GM18873 (cell line): ENCODE measurements at regions not wholly inside any gene's neighbourhood (a gene's known extent, or its start where the extent isn't known, plus 50 kb on each side); places are given as distances from the start of the nearest gene placed in this dataset.

Source experiments
- ATAC-seq: cut with Tn5 transposase; IDR thresholded peaks from one replicate; pipeline ENCODE4 v1.9.1; 2021; ENCODE audit warnings: mild to moderate bottlenecking, moderate library complexity, moderate number of reproducible peaks; ENCODE audit not compliant: unreplicated experiment, low FRiP score

DNA sequence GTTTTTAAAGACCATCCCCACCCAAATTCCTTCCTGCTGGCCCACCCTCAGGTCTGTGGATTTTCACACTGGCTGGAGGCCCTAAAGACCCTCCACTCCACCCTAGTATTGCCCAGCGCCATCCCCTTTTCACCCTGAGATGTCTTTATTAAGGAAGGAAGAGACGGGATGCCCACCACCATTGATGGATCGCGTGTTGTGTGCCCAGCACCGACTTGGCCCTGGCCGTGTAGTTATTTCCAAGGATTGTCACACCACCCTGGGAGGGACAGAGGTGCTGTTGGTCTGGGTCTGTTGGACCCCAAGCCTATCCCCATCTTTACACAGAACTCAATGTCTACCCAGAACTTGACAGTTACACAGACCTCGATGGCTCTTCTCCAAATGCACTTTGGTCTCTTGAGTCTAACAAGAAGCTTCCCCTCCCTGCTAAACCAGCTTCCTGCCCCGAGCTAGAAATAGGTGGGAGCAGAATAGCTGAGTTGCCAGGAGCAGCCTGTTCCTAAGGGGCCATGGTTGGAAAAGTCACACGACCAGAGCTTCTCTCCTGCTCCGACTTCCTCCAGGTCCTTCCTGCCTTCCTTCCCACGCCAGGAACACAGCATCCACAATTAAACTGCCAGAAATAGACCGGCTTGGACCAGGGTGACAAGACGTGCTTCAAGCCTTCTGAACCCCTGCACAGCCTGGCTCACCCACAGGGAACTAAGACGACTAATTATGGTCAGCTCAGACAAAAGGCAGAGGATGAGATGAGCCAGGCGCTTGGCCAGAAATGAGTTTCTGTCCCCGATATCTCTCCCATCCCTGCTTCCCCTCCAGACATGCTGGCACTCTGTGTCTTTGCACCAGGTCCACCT, 139.5 kb upstream of the CHST15 start:
- ATAC-seq, result no peak

DNA sequence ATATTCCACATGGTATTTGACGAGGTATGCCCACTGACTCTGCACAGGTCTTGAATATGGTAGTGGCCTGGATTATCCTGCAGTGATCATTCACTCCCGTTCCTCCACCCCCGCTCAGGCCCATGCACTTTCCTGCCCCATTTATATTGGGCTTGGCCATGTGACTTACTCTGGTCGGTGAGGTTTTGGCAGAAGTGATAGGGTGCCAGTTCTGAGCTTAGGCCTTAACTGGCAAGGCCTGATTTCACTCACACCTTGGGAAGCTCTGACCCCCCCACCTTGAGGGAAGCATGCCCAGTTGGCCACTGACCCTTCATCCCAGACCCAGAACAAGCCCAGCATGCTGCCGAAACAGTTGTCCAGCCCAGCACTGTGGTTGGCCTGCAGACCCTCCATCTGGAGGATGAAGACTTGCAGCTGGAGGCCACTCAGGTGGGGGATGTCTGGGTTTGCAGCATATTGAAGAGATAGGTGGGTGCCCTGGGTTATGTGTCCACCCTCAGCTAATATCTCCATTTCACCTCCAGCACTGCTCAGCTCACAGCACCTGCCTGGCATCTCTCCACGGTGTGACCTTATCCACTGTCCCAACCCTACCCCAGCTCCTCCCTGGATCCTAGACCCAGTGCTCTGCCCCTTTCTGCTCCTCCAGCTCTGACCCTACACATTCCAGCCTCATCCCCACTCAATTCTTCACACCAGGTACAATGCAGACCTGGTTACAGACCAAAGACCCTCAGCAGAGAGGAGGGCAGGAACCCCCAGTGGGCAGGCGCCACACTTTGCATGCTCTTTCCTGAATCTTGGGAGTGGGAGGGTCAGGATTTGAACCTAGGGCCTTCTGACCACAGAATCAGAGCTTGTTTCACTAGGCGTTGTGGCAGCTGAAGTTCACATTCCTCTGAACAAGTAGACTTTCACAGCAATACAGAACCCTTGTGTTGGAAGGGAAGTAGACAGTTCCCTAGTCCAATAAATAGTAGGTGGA, 138.1 kb upstream of the CHST15 start:
- no peak for ATAC-seq

DNA sequence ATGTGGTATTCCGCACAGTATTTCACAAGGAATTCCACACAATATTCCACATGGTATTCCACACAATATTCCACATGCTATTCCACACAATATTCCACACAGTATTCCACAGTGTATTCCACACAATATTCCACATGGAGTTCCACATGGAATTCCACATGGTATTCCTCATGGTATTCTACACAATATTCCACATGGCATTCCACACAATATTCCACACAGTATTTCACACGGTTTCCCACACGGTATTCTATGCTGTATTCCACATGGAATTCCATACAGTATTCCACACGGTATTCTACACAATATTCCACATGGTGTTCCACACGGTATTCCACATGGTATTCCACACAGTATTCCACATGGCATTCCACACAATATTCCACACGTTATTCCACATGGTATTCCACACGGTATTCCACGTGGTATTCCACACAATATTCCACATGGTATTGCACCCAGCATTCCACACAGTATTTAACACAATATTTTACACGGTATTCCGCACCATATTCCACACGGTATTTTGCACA, 137.3 kb upstream of the CHST15 start:
- no peak for ATAC-seq

DNA sequence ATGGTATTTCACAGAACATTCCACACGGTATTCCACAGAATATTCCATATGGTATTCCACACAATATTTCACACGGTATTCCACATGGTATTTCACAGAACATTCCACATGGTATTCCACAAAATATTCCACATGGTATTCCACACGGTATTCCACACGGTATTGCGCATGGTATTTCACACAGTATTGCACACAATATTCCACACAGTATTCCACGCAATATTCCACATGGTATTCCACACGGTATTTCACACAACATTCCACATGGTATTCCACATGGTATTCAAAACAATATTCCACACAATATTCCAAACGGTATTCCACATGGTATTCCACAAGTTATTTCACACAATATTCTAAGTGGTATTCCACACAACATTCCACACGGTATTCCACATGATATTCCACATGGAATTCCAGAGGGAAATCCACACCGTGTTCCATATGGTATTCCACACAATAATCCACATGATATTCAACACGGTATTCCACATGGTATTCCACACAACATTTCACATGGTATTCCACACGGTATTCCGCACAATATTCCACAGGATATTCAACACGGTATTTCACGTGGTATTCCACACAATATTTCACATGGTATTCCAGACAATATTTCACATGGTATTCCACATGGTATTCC, 136.7 kb upstream of the CHST15 start:
- no peak for ATAC-seq

GRCh38 chr10:124229201-124229988, 136.0 kb upstream of the CHST15 start:
- no peak for ATAC-seq

GRCh38 chr10:124228471-124228870, 135.1 kb upstream of the CHST15 start:
- ATAC-seq, result no peak

DNA sequence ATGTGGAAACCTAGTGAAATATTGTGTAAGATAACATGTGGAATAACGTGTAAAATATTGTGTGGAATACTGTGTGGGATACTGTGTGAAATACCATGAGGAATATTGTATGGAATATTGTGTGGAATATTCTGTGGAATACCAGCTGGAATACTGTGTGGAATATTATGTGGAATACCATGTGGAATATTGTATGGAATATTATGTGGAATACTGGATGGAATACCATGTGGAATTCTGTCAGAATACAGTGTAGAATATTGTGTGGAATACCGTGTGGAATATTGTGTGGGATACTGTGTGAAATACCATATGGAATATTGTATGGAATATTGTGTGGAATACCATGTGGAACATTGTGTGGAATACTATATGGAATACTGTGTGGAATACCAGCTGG, 134.6 kb upstream of the CHST15 start:
- no peak for ATAC-seq

DNA sequence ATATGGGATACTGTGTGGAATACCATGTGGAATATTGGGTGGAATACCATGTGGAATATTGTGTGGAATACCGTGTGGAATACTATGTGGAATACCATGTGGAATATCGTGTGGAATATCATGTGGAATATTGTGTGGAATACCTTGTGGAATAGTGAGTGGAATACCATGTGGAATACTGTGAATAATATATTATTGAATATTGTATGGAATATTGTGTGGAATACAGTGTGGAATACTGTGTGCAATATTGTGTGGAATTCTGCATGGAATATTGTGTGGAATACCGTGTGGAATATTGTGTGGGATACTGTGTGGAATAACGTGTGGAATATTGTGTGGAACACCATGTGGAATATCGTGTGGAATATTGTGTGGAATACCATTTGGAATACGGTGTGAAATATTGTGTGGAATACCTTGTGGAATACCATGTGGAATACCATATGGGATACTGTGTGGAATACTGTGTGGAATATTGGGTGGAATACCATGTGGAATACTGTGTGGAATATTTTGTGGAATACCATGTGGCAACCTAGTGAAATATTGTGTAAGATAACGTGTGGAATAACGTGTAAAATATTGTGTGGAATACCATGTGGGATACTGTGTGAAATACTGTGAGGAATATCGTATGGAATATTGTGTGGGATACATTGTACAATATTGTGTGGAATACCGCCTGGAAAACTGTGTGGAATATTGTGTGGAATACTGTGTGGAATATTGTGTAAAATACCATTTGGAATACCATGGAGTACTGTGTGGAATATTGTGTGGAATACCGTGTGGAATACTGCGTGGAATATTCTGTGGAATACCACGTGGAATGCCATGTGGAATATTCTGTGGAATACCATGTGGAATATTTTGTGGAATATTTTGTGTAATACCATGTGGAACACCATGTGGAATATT, 133.9 kb upstream of the CHST15 start:
- ATAC-seq, result no peak

GRCh38 chr10:124226271-124227054, 133.1 kb upstream of the CHST15 start:
- ATAC-seq, result no peak

DNA sequence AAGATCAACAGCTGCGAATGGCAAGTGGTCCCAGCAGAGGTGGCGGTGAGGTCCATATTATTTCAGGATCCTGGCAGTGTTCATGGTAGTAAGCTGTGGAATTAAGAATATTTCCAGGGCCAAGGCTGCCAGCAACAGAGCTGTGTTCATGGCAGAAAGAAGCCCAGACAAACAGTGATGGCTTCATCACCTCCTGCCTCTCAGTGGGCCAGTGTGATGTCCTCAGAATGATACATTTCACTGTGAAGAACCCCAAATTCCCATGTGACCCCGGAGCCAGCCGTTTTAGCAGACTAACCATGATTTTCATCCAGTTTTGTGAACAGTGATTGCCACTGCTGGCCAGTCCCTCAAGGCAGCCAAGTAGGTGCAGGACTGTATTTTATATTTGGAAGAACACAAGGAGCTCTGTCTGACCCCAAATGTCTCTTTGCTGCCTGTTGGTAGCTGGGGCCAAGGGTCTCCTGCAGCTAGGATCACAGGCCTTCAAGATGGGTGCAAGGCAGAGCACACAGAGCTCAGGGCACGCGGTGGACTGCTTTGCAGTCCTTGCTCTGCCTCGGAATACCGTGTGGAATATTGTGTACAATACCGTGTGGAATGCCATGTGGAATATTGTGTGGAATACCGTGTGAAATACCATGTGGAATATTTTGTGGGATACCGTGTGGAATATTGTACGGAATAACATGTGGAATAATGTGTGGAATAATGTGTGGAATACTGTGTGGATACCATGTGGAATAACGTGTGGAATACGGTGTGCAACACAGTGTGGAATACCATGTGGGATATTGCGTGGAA, 132.3 kb upstream of the CHST15 start:
- no peak for ATAC-seq

DNA sequence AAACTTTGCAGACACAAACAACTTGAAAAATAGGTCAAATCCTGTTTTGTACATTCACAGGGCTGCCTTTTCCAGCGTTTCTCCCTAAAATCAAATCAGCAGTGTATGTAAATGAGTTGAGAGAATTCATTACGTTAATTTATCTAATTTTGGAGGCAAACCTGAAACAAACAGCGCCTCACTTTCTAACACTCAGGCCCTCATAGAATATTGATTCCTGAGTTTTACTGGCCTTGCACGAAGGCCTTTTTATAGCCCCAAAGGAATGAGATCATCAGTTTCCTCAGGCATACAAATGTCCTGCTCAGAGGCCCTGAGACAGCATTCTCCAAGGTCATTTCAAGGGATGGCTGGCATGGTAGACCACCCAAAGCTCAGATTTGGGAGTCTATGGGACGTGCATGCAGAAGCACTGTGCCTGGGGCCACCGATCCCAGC, 131.7 kb upstream of the CHST15 start:
- ATAC-seq, result no peak

- no peak for ATAC-seq
Measured at GRCh38 chr10:124224331-124225028, 131.1 kb upstream of the CHST15 start.

DNA sequence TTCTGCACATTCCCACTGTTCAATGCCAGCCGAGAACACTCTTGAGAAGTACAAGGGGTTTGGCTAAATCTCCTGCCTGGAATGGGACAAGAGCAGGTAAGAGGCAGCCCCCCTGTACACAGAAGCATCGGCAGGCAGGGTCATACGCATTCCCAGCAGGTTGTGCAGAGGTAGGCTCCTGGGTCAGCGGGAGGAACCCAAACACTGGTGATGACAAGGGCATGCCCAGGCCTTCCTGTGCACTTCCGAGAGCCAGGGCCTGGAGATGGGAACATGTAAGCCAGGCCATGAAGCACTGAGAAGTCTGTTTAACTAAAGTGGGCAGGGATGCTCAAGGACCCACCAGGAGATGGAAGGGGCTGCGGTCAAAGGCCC, 130.3 kb upstream of the CHST15 start:
- ATAC-seq, result no peak

GRCh38 chr10:124222988-124223710, 129.8 kb upstream of the CHST15 start:
- no peak for ATAC-seq

DNA sequence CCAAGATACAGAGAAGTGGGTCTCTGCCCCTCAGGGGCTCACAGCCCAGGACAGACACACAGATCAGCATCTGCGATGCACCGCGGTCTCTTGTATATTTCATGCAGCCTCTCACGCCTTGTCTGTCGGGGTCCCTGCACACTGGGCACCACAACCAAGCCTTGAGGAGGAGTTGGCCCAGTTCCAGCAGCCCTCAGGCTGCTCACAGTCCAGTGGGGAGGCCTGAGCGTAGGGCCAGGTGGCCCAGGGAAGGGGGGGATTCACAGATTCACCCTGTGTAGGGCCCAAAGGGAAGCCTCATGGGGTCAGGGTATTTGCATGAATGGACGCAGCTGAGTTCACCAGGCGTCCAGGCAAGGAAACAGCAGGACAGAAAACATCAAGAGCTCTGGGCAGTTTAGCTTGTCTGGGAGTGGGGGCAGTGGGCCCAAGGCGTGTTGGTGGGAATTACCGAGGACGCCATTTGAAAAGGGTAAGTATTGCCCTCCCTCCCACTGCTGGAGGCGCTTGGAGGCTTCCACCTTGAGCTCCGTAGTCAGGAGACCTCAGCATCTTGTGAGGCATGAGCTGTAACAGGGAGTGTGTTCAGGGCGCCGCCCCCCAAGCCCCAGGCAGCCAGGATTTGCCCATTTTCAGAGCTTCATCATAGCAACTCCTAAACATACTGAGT, 129.1 kb upstream of the CHST15 start:
- no peak for ATAC-seq
